HepG2 (cell line): ENCODE measurements at regions not wholly inside any gene's neighbourhood (a gene's known extent, or its start where the extent isn't known, plus 50 kb on each side); places are given as distances from the start of the nearest gene placed in this dataset.

Experiments used
- ATAC-seq: fragments of 200-7000 bp; cut with Tn5 transposase; 3 replicates; pipeline ENCODE4 v1.9.1; 2020; ENCODE audit warnings: mild to moderate bottlenecking, moderate library complexity
- BruUV-seq: library from RNA; stranded (reverse); fragments of 400-500 nt; replicated peaks from 2 replicates; lab custom pipeline; 2021; lab: Mats Ljungman, UMichigan
- CTCF ChIA-PET: fragments of 300-600 bp; formaldehyde crosslinking; extraction: SDS; loops from one replicate; lab custom pipeline; 2021; ENCODE audit warnings: low total read pairs, inconsistent platforms, low intra/inter-chr PET ratio; lab: Yijun Ruan, JAX
- POLR2A ChIA-PET: fragments of 350-600 bp; sonication (Branson Sonifier 250); formaldehyde crosslinking; loops from one replicate; lab custom pipeline; 2020; ENCODE audit warnings: antibody characterized with exemption, inconsistent platforms; lab: Yijun Ruan, JAX
- DNase-seq: peaks from one replicate; pipeline ENCODE4 v3.0.0-alpha.2; 2015; ENCODE audit warnings: low spot score
- FAIRE-seq: peaks from 3 replicates; lab custom pipeline; 2011; peaks lifted over from hg19 to GRCh38; lab: Jason Lieb, UNC
- H2AFZ ChIP-seq: one replicate; pipeline ENCODE4 v1.6.1; 2011; ENCODE audit warnings: low read length, inconsistent platforms
- H3K27ac ChIP-seq: fragments of 300-600 bp; 3 replicates; pipeline ENCODE4 v1.8.0; 2011; ENCODE audit warnings: mixed run types, mild to moderate bottlenecking, mixed read lengths, low read length, inconsistent platforms; ENCODE audit not compliant: insufficient read depth; ENCODE audit errors: extremely low read length
- H3K27me3 ChIP-seq, 2 experiments: fragments of 200-600 bp in 1 of 2; 2 replicates in 1 of 2; 3 replicates in 1 of 2; pipeline versions ENCODE4 v1.6.0 to v1.8.0; 2011; ENCODE audit warnings: low read length in 2 of 2, mild to moderate bottlenecking in 2 of 2, moderate library complexity in 2 of 2, inconsistent platforms in 1 of 2; ENCODE audit not compliant: insufficient read depth in 2 of 2, control insufficient read depth in 1 of 2
- H3K36me3 ChIP-seq, 2 experiments: fragments of 200-600 bp in 1 of 2; replicated peaks in 1 of 2; 2 replicates in 1 of 2; 3 replicates in 1 of 2; pipeline versions ENCODE4 v1.5.1 to v1.8.0; 2011; ENCODE audit warnings: low read length in 2 of 2, inconsistent platforms in 1 of 2; ENCODE audit not compliant: insufficient read depth in 2 of 2, control insufficient read depth in 1 of 2
- H3K4me1 ChIP-seq: 2 replicates; pipeline ENCODE4 v1.5.1; 2012; ENCODE audit warnings: low read length, inconsistent platforms; ENCODE audit not compliant: insufficient read depth
- H3K4me2 ChIP-seq: 2 replicates; pipeline ENCODE4 v1.6.0; 2011; ENCODE audit warnings: low read depth, low read length, inconsistent platforms
- H3K4me3 ChIP-seq, 3 experiments: fragments of 200-600 bp in 1 of 3; sonication (generic), shearing (Covaris generic) in 1 of 3; replicated peaks in 1 of 3; 2 replicates each; pipeline ENCODE4 v1.5.1; 2011 to 2016; ENCODE audit warnings: low read length in 3 of 3, inconsistent platforms in 2 of 3, low read depth in 2 of 3, mild to moderate bottlenecking in 2 of 3, control low read depth in 1 of 3, mixed read lengths in 1 of 3; ENCODE audit not compliant: insufficient read depth in 1 of 3
- H3K79me2 ChIP-seq: one replicate; pipeline ENCODE4 v1.6.1; 2011; ENCODE audit warnings: low read length, inconsistent platforms; ENCODE audit not compliant: insufficient read depth
- H3K9ac ChIP-seq: 2 replicates; pipeline ENCODE4 v1.6.0; 2011; ENCODE audit warnings: mild to moderate bottlenecking, low read depth, low read length, inconsistent platforms; ENCODE audit not compliant: insufficient read depth
- H3K9me3 ChIP-seq: 2 replicates; pipeline ENCODE4 v1.5.1; 2012; ENCODE audit warnings: mild to moderate bottlenecking, low read length
- H4K20me1 ChIP-seq: 2 replicates; pipeline ENCODE4 v1.6.0; 2011; ENCODE audit warnings: inconsistent platforms, mild to moderate bottlenecking, low read length, moderate library complexity; ENCODE audit not compliant: insufficient read depth
- DMAP1 ChIP-seq: IDR thresholded peaks from 2 replicates; pipeline ENCODE4 v1.6.1; 2016
- DZIP1 ChIP-seq: sonication (generic); formaldehyde crosslinking; IDR thresholded peaks from 2 replicates; pipeline ENCODE4 v1.5.0; 2020; ENCODE audit warnings: mild to moderate bottlenecking, missing genetic modification reagents
- ETV5 ChIP-seq: IDR thresholded peaks from 2 replicates; pipeline ENCODE4 v1.6.1; 2018; ENCODE audit warnings: missing biosample characterization, missing genetic modification reagents, inconsistent platforms, borderline replicate concordance
- HMGXB3 ChIP-seq: sonication (generic); formaldehyde crosslinking; IDR thresholded peaks from 2 replicates; pipeline ENCODE4 v1.4.0; 2020; ENCODE audit warnings: missing genetic modification reagents, borderline replicate concordance
- LRRFIP1 ChIP-seq: sonication (generic); formaldehyde crosslinking; conservative IDR thresholded peaks from 2 replicates; pipeline ENCODE4 v1.4.0; 2020; ENCODE audit warnings: missing genetic modification reagents
- NCOA2 ChIP-seq: sonication (generic); formaldehyde crosslinking; IDR thresholded peaks from 2 replicates; pipeline ENCODE4 v1.8.0; 2022; ENCODE audit warnings: inconsistent platforms
- SMARCE1 ChIP-seq: fragments of 450-650 bp; IDR thresholded peaks from 2 replicates; pipeline ENCODE4 v1.6.1; 2017; ENCODE audit warnings: borderline replicate concordance
- TIGD3 ChIP-seq: sonication (generic); formaldehyde crosslinking; IDR thresholded peaks from 2 replicates; pipeline ENCODE4 v1.5.1; 2020; ENCODE audit warnings: mild to moderate bottlenecking, missing genetic modification reagents, borderline replicate concordance
- ZBTB14 ChIP-seq: sonication (generic); formaldehyde crosslinking; IDR thresholded peaks from 2 replicates; pipeline ENCODE4 v1.4.0; 2020; ENCODE audit warnings: missing genetic modification reagents
- ZNF33A ChIP-seq: sonication (generic); formaldehyde crosslinking; IDR thresholded peaks from 2 replicates; pipeline ENCODE4 v1.5.1; 2020; ENCODE audit warnings: missing genetic modification reagents, mild to moderate bottlenecking, moderate library complexity, borderline replicate concordance
- ZNF672 ChIP-seq: sonication (generic); formaldehyde crosslinking; IDR thresholded peaks from 2 replicates; pipeline ENCODE4 v1.8.1; 2022; ENCODE audit warnings: missing genetic modification reagents
- ZNF788 ChIP-seq: sonication (generic); formaldehyde crosslinking; IDR thresholded peaks from 2 replicates; pipeline ENCODE4 v1.5.0; 2020; ENCODE audit warnings: mild to moderate bottlenecking, missing genetic modification reagents, borderline replicate concordance
- in situ Hi-C: cut with HindIII; loops from 2 replicates; pipeline ENCODE4 v1.10.0; 2017; ENCODE audit warnings: low pct_unique_long_range_greater_than_20kb; ENCODE audit not compliant: extremely low pct_ligation_motif_present
- intact Hi-C: fragments of 100-400 bp; cut with micrococcal nuclease; formaldehyde crosslinking; loops from one replicate; pipeline ENCODE4 v1.10.0; 2022; ENCODE audit not compliant: unreplicated experiment

GRCh38 chr4:117425636-117426035, 340.3 kb upstream of the TRAM1L1 start:
- H3K79me2 ChIP-seq: no peaks in the 10 kb centered on the region
- H4K20me1 ChIP-seq: no peaks in the 10 kb centered on the region
- H3K27ac ChIP-seq: no peak overlapping the region
- ATAC-seq (no peak), DNase-seq (no peak), FAIRE-seq (no peak)
- H3K36me3 ChIP-seq: no peaks in the 10 kb centered on the region
- H3K4me3 ChIP-seq: no peak overlapping the region
- no TSS peak for BruUV-seq
- no peak overlapping the region for H3K4me2 ChIP-seq
- ChIA-PET POLR2A (no interaction called here), CTCF (no interaction called here)
- H3K27me3 ChIP-seq: no peaks in the 10 kb centered on the region; a peak in 1 of 5 replicates
- intact Hi-C loops: no loop called here
- no peak overlapping the region for H3K9ac ChIP-seq
- in situ Hi-C loops: no loop called here
- no peaks in the 10 kb centered on the region for H3K4me1 ChIP-seq
- no peak overlapping the region for H2AFZ ChIP-seq
- peaks cover 13% of the 10 kb centered on the region for H3K9me3 ChIP-seq
- TF ChIP-seq TIGD3: no peak
- TF ChIP-seq SMARCE1: no peak
- TF ChIP-seq NCOA2 (CRISPR knock-in tag): no peak
- no peak for TF ChIP-seq ZNF788 (CRISPR knock-in tag)
- no peak for TF ChIP-seq ZBTB14
- TF ChIP-seq DZIP1: no peak
- no peak for TF ChIP-seq LRRFIP1
- no peak for TF ChIP-seq ZNF672
- TF ChIP-seq HMGXB3: no peak
- TF ChIP-seq ETV5: no peak
- no peak for TF ChIP-seq ZNF33A (CRISPR knock-in tag)
- no peak for TF ChIP-seq DMAP1 (CRISPR knock-in tag)
